Calu3 (cell line): ENCODE measurements at regions not wholly inside any gene's neighbourhood (a gene's known extent, or its start where the extent isn't known, plus 50 kb on each side); places are given as distances from the start of the nearest gene placed in this dataset.

Experiments used
- BruUV-seq: library from RNA; stranded (reverse); fragments of 400-500 nt; replicated peaks from 2 replicates; lab custom pipeline; 2021; lab: Mats Ljungman, UMichigan
- CTCF ChIA-PET: fragments of 300-600 bp; sonication (Branson Sonifier 250); formaldehyde crosslinking; loops from one replicate; lab custom pipeline; 2022; ENCODE audit warnings: antibody characterized with exemption; lab: Charles Lee
- DNase-seq: peaks from one replicate; pipeline ENCODE4 v3.0.0; 2022
- H3K27ac Mint-ChIP-seq: one replicate; pipeline ENCODE4 v1.8.0; 2022; ENCODE audit warnings: mixed read lengths; ENCODE audit not compliant: unreplicated experiment
- H3K27me3 Mint-ChIP-seq: one replicate; pipeline ENCODE4 v1.8.0; 2022; ENCODE audit warnings: mixed read lengths; ENCODE audit not compliant: unreplicated experiment
- H3K36me3 Mint-ChIP-seq: one replicate; pipeline ENCODE4 v1.8.0; 2022; ENCODE audit warnings: mild to moderate bottlenecking, moderate library complexity, mixed read lengths; ENCODE audit not compliant: insufficient read depth, unreplicated experiment
- H3K4me1 Mint-ChIP-seq: one replicate; pipeline ENCODE4 v1.8.0; 2022; ENCODE audit warnings: mild to moderate bottlenecking, low read depth, mixed read lengths; ENCODE audit not compliant: unreplicated experiment
- H3K4me3 Mint-ChIP-seq: one replicate; pipeline ENCODE4 v1.8.0; 2022; ENCODE audit warnings: mild to moderate bottlenecking, low read depth, moderate library complexity, mixed read lengths; ENCODE audit not compliant: unreplicated experiment
- H3K9me3 Mint-ChIP-seq: one replicate; pipeline ENCODE4 v1.8.0; 2022; ENCODE audit warnings: low read depth, mixed read lengths; ENCODE audit not compliant: unreplicated experiment
- CTCF ChIP-seq: fragments of 200-600 bp; IDR thresholded peaks from one replicate; pipeline ENCODE4 v1.8.0; 2022; ENCODE audit warnings: antibody characterized with exemption; ENCODE audit not compliant: unreplicated experiment
- intact Hi-C: fragments of 100-400 bp; cut with micrococcal nuclease; formaldehyde crosslinking; loops from one replicate; pipeline ENCODE4 v1.10.0; 2022; ENCODE audit not compliant: unreplicated experiment

GRCh38 chr22:25357132-25357455 lies 137.7 kb downstream of the CRYBB2 start:
- intact Hi-C loops, result no loop called here
- Mint-ChIP-seq H3K27ac (no peak overlapping the region), H3K4me1 (no peaks in the 10 kb centered on the region), H3K9me3 (no peaks in the 10 kb centered on the region), H3K36me3 (peaks cover 19% of the 10 kb centered on the region), H3K27me3 (no peaks in the 10 kb centered on the region), H3K4me3 (no peak overlapping the region)
- CTCF ChIA-PET, result no interaction called here
- DNase-seq, result no peak
- BruUV-seq, result no TSS peak
- TF ChIP-seq CTCF, result no peak

- no peak overlapping the region for H3K27ac Mint-ChIP-seq
Observed at GRCh38 chr22:25357606-25358420, 138.4 kb downstream of the CRYBB2 start.

GRCh38 chr22:25358421-25359170 lies 139.2 kb downstream of the CRYBB2 start:
- CTCF ChIA-PET, result no interaction called here

More at GRCh38 chr22:25357606-25358420, 138.4 kb downstream of the CRYBB2 start:
- H3K4me3 Mint-ChIP-seq, result no peak overlapping the region
- intact Hi-C loops, result no loop called here
- H3K4me1 Mint-ChIP-seq, result no peaks in the 10 kb centered on the region
- no peak for DNase-seq
- no peaks in the 10 kb centered on the region for H3K27me3 Mint-ChIP-seq
- H3K9me3 Mint-ChIP-seq, result no peaks in the 10 kb centered on the region
- peaks cover 13% of the 10 kb centered on the region for H3K36me3 Mint-ChIP-seq
- TF ChIP-seq CTCF, result no peak
- no TSS peak for BruUV-seq
- CTCF ChIA-PET, result no interaction called here

More at GRCh38 chr22:25358421-25359170, 139.2 kb downstream of the CRYBB2 start:
- Mint-ChIP-seq H3K36me3 (peaks cover 12% of the 10 kb centered on the region), H3K4me1 (no peaks in the 10 kb centered on the region), H3K4me3 (no peak overlapping the region), H3K27me3 (no peaks in the 10 kb centered on the region), H3K27ac (no peak overlapping the region), H3K9me3 (no peaks in the 10 kb centered on the region)
- no peak for DNase-seq
- no peak for TF ChIP-seq CTCF
- BruUV-seq, result no TSS peak
- intact Hi-C loops, result no loop called here
